GM12874 (cell line): ENCODE measurements at regions not wholly inside any gene's neighbourhood (a gene's known extent, or its start where the extent isn't known, plus 50 kb on each side); places are given as distances from the start of the nearest gene placed in this dataset.

Experiments used
- CTCF ChIP-seq: IDR thresholded peaks from 2 replicates; pipeline ENCODE4 v1.5.1; 2011; ENCODE audit warnings: low read depth, mild to moderate bottlenecking, control low read depth, low read length, moderate library complexity; ENCODE audit not compliant: insufficient read depth

GRCh38 chr6:12459945-12460661 is 169.9 kb downstream of the EDN1 start:
- no peak for TF ChIP-seq CTCF

GRCh38 chr6:12467706-12468670 is 177.8 kb downstream of the EDN1 start:
- no peak for TF ChIP-seq CTCF

DNA sequence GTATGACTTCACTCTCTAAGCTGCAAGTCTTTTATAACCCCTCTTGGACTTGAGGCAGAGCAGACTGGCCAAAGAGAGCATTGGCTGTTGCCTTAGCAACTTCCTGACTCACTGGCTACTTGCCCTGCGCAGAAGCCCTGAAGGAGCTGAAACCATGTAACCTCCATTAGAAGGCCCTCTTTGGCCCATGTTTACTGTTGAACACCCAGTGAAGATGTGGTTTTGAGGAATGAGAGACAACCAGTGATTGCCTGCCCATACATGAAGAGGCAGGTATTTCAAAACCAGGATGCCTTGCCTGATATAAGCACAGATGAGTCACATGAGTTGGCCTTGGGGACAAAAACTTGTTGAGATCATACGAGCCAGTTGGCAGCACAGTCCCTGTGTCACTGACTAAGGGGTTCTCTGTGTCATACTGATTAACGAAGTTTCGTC is 182.5 kb downstream of the EDN1 start:
- TF ChIP-seq CTCF, result no peak

DNA sequence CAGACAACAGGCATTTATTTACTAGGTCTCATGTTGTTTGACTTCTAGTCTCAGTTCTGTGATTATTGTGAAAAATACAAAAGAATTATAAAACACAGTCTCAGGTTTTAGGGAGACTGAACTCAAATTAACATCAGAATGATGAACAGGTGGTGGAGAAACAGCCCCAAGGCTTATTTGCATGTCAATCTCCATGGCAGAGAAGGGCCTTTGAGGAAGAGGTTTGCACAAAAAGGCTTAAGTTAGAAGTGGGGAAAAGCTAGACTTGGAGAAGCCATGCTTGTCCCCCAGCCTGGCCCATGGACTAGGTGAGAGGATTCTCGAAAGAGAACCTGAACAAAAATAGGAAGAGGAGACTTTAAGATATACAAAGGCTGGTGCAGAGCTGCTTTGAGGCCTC is 183.3 kb downstream of the EDN1 start:
- TF ChIP-seq CTCF, result no peak

GRCh38 chr6:12474167-12475140 is 184.3 kb downstream of the EDN1 start:
- TF ChIP-seq CTCF, result no peak

GRCh38 chr6:12476484-12476883 is 186.3 kb downstream of the EDN1 start:
- TF ChIP-seq CTCF, result no peak
